Natural killer cell (primary cell): ENCODE measurements at regions not wholly inside any gene's neighbourhood (a gene's known extent, or its start where the extent isn't known, plus 50 kb on each side); places are given as distances from the start of the nearest gene placed in this dataset.
A peak's percentile ranks its signal among the peaks of the same experiment; 100 is the strongest.

Experiments
- ATAC-seq, 3 donors: fragments of 150-1000 bp in 2 of 3; fragments of 200-7000 bp in 1 of 3; cut with Tn5 transposase; 1 replicate in 1 of 3; 2 replicates in 2 of 3; pipeline ENCODE4 v1.10.0; 2021; ENCODE audit warnings: mild to moderate bottlenecking in 2 of 3, moderate library complexity in 2 of 3
- DNase-seq, 2 donors: peaks; one replicate each; pipeline versions ENCODE4 v3.0.0 to v3.0.0-alpha.2; 2013 to 2021; ENCODE audit warnings: mixed read lengths in 1 of 2
- H3K27ac ChIP-seq: one replicate; pipeline ENCODE4 v1.5.1; 2013; ENCODE audit warnings: mild to moderate bottlenecking, low read length
- H3K27me3 ChIP-seq: one replicate; pipeline ENCODE4 v1.6.1; 2013; ENCODE audit warnings: low read length; ENCODE audit not compliant: control insufficient read depth, insufficient read depth
- H3K36me3 ChIP-seq: one replicate; pipeline ENCODE4 v1.6.1; 2013; ENCODE audit warnings: low read length; ENCODE audit not compliant: control insufficient read depth, insufficient read depth
- H3K4me1 ChIP-seq: one replicate; pipeline ENCODE4 v1.6.1; 2013; ENCODE audit warnings: low read length; ENCODE audit not compliant: control insufficient read depth, insufficient read depth
- H3K4me3 ChIP-seq: one replicate; pipeline ENCODE4 v1.5.1; 2013; ENCODE audit warnings: low read length
- H3K9me3 ChIP-seq: one replicate; pipeline ENCODE4 v1.6.1; 2013; ENCODE audit warnings: low read length; ENCODE audit not compliant: control insufficient read depth, insufficient read depth
- H3K27ac Mint-ChIP-seq, 2 donors: one replicate each; pipeline ENCODE4 v1.8.0; 2022; ENCODE audit warnings: mild to moderate bottlenecking in 2 of 2, mixed read lengths in 2 of 2, moderate library complexity in 1 of 2
- H3K27me3 Mint-ChIP-seq, 2 donors: one replicate each; pipeline ENCODE4 v1.8.0; 2022; ENCODE audit warnings: low read depth in 2 of 2, mixed read lengths in 2 of 2
- H3K36me3 Mint-ChIP-seq: one replicate; pipeline ENCODE4 v1.8.0; 2022; ENCODE audit warnings: mixed read lengths
- H3K4me1 Mint-ChIP-seq, 2 donors: one replicate each; pipeline ENCODE4 v1.8.0; 2022; ENCODE audit warnings: mixed read lengths in 2 of 2
- H3K4me3 Mint-ChIP-seq: one replicate; pipeline ENCODE4 v1.8.0; 2022; ENCODE audit warnings: mild to moderate bottlenecking, moderate library complexity, mixed read lengths
- H3K9me3 Mint-ChIP-seq, 2 donors: one replicate each; pipeline ENCODE4 v1.8.0; 2022; ENCODE audit warnings: mixed read lengths in 2 of 2
- WGBS: methylation state at CpG from one replicate; pipeline ENCODE4 v1.1.7; 2013; ENCODE audit warnings: missing lambda C conversion rate; ENCODE audit not compliant: insufficient coverage; 5-methylcytosine and 5-hydroxymethylcytosine counted together
- intact Hi-C: fragments of 100-400 bp; cut with micrococcal nuclease; formaldehyde crosslinking; loops from one replicate; pipeline ENCODE4 v1.14.2; 2022
- TF ChIP-seq, protein P1 (sequence below): fragments of 200-600 bp; IDR thresholded peaks from one replicate; pipeline ENCODE4 v1.8.0; 2022; ENCODE audit warnings: antibody characterized with exemption

- H3K27ac ChIP-seq, result no peak overlapping the region
- no peaks in the 10 kb centered on the region for H3K27me3 ChIP-seq
- 84% methylated on average over 2 of the region's 4 CpGs for WGBS
- H3K9me3 ChIP-seq, result no peaks in the 10 kb centered on the region
- no peak for ATAC-seq
- H3K4me1 ChIP-seq, result no peaks in the 10 kb centered on the region
- no peaks in the 10 kb centered on the region for H3K36me3 ChIP-seq
- no peaks in the 10 kb centered on the region for H3K36me3 Mint-ChIP-seq
- H3K27me3 Mint-ChIP-seq, result peaks cover 0 to 25% of the 10 kb centered on the region in 2 donors
- H3K4me3 Mint-ChIP-seq, result no peak overlapping the region
- intact Hi-C loops, result no loop called here
- H3K4me3 ChIP-seq, result no peak overlapping the region
- H3K4me1 Mint-ChIP-seq, result no peaks in the 10 kb centered on the region
- DNase-seq, result no peak
- TF ChIP-seq, protein P1, sequence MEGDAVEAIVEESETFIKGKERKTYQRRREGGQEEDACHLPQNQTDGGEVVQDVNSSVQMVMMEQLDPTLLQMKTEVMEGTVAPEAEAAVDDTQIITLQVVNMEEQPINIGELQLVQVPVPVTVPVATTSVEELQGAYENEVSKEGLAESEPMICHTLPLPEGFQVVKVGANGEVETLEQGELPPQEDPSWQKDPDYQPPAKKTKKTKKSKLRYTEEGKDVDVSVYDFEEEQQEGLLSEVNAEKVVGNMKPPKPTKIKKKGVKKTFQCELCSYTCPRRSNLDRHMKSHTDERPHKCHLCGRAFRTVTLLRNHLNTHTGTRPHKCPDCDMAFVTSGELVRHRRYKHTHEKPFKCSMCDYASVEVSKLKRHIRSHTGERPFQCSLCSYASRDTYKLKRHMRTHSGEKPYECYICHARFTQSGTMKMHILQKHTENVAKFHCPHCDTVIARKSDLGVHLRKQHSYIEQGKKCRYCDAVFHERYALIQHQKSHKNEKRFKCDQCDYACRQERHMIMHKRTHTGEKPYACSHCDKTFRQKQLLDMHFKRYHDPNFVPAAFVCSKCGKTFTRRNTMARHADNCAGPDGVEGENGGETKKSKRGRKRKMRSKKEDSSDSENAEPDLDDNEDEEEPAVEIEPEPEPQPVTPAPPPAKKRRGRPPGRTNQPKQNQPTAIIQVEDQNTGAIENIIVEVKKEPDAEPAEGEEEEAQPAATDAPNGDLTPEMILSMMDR, result no peak
- no peaks in the 10 kb centered on the region for H3K9me3 Mint-ChIP-seq
- no peak overlapping the region for H3K27ac Mint-ChIP-seq
These were observed 56.2 kb upstream of the CHRDL1 start for GRCh38 chrX:110851780-110852179.

DNA sequence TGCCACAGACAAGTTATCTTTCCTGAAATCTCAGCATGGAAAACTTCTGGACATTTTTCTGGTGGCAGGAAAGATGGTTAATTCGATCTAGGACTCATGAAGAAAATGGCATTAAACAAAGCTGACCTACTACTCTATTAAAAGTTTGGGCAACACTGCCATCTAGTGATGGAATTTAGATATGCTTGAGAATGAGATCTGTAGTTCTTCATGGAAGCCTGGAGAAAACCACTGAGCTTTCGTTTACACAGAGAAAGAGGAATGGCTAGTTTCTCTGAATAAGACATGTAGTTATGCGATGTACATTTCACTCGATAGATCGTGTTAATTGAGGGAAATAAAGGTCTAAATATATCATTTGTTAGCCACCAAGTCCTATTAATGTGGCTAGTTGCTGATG is 51.7 kb upstream of the CHRDL1 start:
- no peaks in the 10 kb centered on the region for H3K36me3 ChIP-seq
- Mint-ChIP-seq H3K9me3 (no peaks in the 10 kb centered on the region), H3K27me3 (peaks cover 0 to under 1% of the 10 kb centered on the region in 2 donors), H3K4me1 (no peaks in the 10 kb centered on the region), H3K4me3 (no peak overlapping the region), H3K27ac (no peak overlapping the region), H3K36me3 (no peaks in the 10 kb centered on the region)
- 0% methylated on average over 1 of the region's 5 CpGs for WGBS
- H3K27ac ChIP-seq, result no peak overlapping the region
- no peak overlapping the region for H3K4me3 ChIP-seq
- intact Hi-C loops, result loop anchor here (1.0 kb wide), 1 partner anchor 397 kb away; no protein-coding TSS in a partner anchor
- H3K4me1 ChIP-seq, result no peaks in the 10 kb centered on the region
- peak in 1 of 3 donors; percentile 66 for ATAC-seq
- no peaks in the 10 kb centered on the region for H3K27me3 ChIP-seq
- H3K9me3 ChIP-seq, result no peaks in the 10 kb centered on the region
- peak in 1 of 2 donors; percentile 63 for DNase-seq
- TF ChIP-seq, protein P1, result peak; percentile 33

DNA sequence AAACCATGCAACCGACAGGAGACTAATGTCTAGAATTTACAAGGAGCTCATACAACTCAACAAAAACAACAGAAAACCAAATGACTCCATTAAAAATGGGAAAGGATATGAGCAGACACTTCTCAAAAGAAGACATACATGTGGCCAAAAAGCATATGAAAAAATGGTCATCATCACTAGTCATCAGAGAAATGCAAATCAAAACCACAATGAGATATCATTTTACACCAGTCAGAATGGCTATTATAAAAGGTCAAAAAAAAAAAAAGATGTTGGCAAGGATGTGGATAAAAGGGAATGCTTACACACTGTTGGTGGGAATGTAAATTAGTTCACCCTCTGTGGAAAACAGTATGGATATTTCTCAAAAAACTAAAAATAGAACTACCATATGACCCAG is 50.5 kb upstream of the CHRDL1 start:
- no peaks in the 10 kb centered on the region for H3K9me3 Mint-ChIP-seq
- H3K27me3 Mint-ChIP-seq, result peaks cover 2 to 9% of the 10 kb centered on the region in 2 donors
- no peak overlapping the region for H3K4me3 Mint-ChIP-seq
- no peaks in the 10 kb centered on the region for H3K36me3 Mint-ChIP-seq
- H3K4me3 ChIP-seq, result no peak overlapping the region
- H3K27ac Mint-ChIP-seq, result no peak overlapping the region
- H3K27me3 ChIP-seq, result no peaks in the 10 kb centered on the region
- WGBS, result no CpG with 5 or more reads among the region's 1 CpG
- H3K4me1 ChIP-seq, result no peaks in the 10 kb centered on the region
- H3K4me1 Mint-ChIP-seq, result no peaks in the 10 kb centered on the region
- H3K9me3 ChIP-seq, result no peaks in the 10 kb centered on the region
- intact Hi-C loops, result no loop called here
- TF ChIP-seq, protein P1, result no peak
- H3K36me3 ChIP-seq, result no peaks in the 10 kb centered on the region
- ATAC-seq (no peak), DNase-seq (no peak)
- no peak overlapping the region for H3K27ac ChIP-seq
